SU-DHL-6 (cell line): ENCODE measurements at regions not wholly inside any gene's neighbourhood (a gene's known extent, or its start where the extent isn't known, plus 50 kb on each side); places are given as distances from the start of the nearest gene placed in this dataset.

Experiments
- H2AFZ ChIP-seq: fragments of 200-600 bp; sonication (generic); 2 replicates; pipeline ENCODE4 v1.6.1; 2014; ENCODE audit warnings: low read depth, mild to moderate bottlenecking, moderate library complexity, mixed read lengths, antibody characterized with exemption, low read length; ENCODE audit not compliant: severe bottlenecking
- H3F3A ChIP-seq: fragments of 200-600 bp; shearing (Covaris generic); 2 replicates; pipeline ENCODE4 v1.6.0; 2016; ENCODE audit warnings: antibody characterized with exemption, mild to moderate bottlenecking; ENCODE audit not compliant: insufficient read depth
- H3K27ac ChIP-seq: fragments of 200-600 bp; sonication (generic); 2 replicates; pipeline ENCODE4 v1.5.1; 2016; ENCODE audit warnings: low read depth, mild to moderate bottlenecking, low read length, moderate library complexity, mixed read lengths
- H3K27me3 ChIP-seq: fragments of 200-600 bp; sonication (generic), shearing (Covaris generic); 2 replicates; pipeline ENCODE4 v1.6.0; 2014; ENCODE audit warnings: mild to moderate bottlenecking, low read length
- H3K36me3 ChIP-seq: fragments of 200-600 bp; sonication (generic); 2 replicates; pipeline ENCODE4 v1.6.1; 2014; ENCODE audit warnings: mild to moderate bottlenecking, low read length, mixed read lengths
- H3K4me2 ChIP-seq: fragments of 300-600, 200-600 bp; shearing (Covaris generic), sonication (generic); 2 replicates; pipeline ENCODE4 v1.6.0; 2014; ENCODE audit warnings: low read length, low read depth, mild to moderate bottlenecking; ENCODE audit not compliant: poor library complexity, severe bottlenecking
- H3K4me3 ChIP-seq: fragments of 200-600 bp; sonication (generic); 2 replicates; pipeline ENCODE4 v1.5.1; 2014; ENCODE audit warnings: antibody characterized with exemption, low read length, mild to moderate bottlenecking, mixed read lengths; ENCODE audit not compliant: insufficient read depth, poor library complexity, severe bottlenecking
- H3K79me2 ChIP-seq: fragments of 200-600 bp; sonication (generic); 2 replicates; pipeline ENCODE4 v1.6.1; 2014; ENCODE audit warnings: mild to moderate bottlenecking, low read length, moderate library complexity; ENCODE audit not compliant: insufficient read depth
- H3K9ac ChIP-seq: fragments of 200-600 bp; sonication (generic); 2 replicates; pipeline ENCODE4 v1.7.0; 2014; ENCODE audit warnings: mild to moderate bottlenecking, low read length
- H3K9me2 ChIP-seq: fragments of 200-600 bp; sonication (generic); replicated peaks from 2 replicates; pipeline ENCODE4 v1.6.1; 2014; ENCODE audit warnings: low read length; ENCODE audit not compliant: insufficient read depth
- H3K9me3 ChIP-seq: fragments of 200-600 bp; sonication (generic); 2 replicates; pipeline ENCODE4 v1.6.1; 2014; ENCODE audit warnings: low read length, mixed read lengths; ENCODE audit not compliant: insufficient read depth
- H4K20me1 ChIP-seq: fragments of 200-600 bp; sonication (generic); 2 replicates; pipeline ENCODE4 v1.6.1; 2014; ENCODE audit warnings: low read depth, mild to moderate bottlenecking, antibody characterized with exemption, low read length, moderate library complexity, mixed read lengths
- CTCF ChIP-seq: fragments of 200-600 bp; sonication (generic); IDR thresholded peaks from one replicate; pipeline ENCODE4 v1.5.1; 2017; ENCODE audit warnings: antibody characterized with exemption, mild to moderate bottlenecking, low read length, moderate library complexity; ENCODE audit not compliant: insufficient read depth, poor library complexity, severe bottlenecking
- EZH2phosphoT487 ChIP-seq: fragments of 200-600 bp; sonication (generic), shearing (Covaris generic); conservative IDR thresholded peaks from 2 replicates; pipeline ENCODE4 v1.6.1; 2018; ENCODE audit warnings: mild to moderate bottlenecking, antibody characterized with exemption, low read length, moderate library complexity, mixed read lengths

GRCh38 chr1:193524616-193525015 lies 338.2 kb upstream of the B3GALT2 start:
- H3K4me2 ChIP-seq = no peak overlapping the region

GRCh38 chr1:193524021-193524420 lies 337.6 kb upstream of the B3GALT2 start:
- no peaks in the 10 kb centered on the region for H4K20me1 ChIP-seq
- no peaks in the 10 kb centered on the region for H3F3A ChIP-seq
- H3K9ac ChIP-seq = no peak overlapping the region
- H3K9me2 ChIP-seq = no peaks in the 10 kb centered on the region
- H3K4me2 ChIP-seq = no peak overlapping the region
- no peak overlapping the region for H3K4me3 ChIP-seq
- H3K79me2 ChIP-seq = no peaks in the 10 kb centered on the region
- no peak overlapping the region for H2AFZ ChIP-seq
- no peak overlapping the region for H3K27ac ChIP-seq
- TF ChIP-seq CTCF = no peak
- TF ChIP-seq EZH2phosphoT487 = no peak
- no peaks in the 10 kb centered on the region for H3K9me3 ChIP-seq
- no peaks in the 10 kb centered on the region for H3K27me3 ChIP-seq
- no peaks in the 10 kb centered on the region for H3K36me3 ChIP-seq

More at GRCh38 chr1:193524616-193525015, 338.2 kb upstream of the B3GALT2 start:
- no peaks in the 10 kb centered on the region for H3K27me3 ChIP-seq
- no peaks in the 10 kb centered on the region for H3K9me2 ChIP-seq
- H3F3A ChIP-seq = no peaks in the 10 kb centered on the region
- no peaks in the 10 kb centered on the region for H3K79me2 ChIP-seq
- H3K9ac ChIP-seq = no peak overlapping the region
- TF ChIP-seq EZH2phosphoT487 (no peak), CTCF (no peak)
- no peaks in the 10 kb centered on the region for H3K9me3 ChIP-seq
- no peaks in the 10 kb centered on the region for H4K20me1 ChIP-seq
- no peak overlapping the region for H3K27ac ChIP-seq
- no peak overlapping the region for H2AFZ ChIP-seq
- no peak overlapping the region for H3K4me3 ChIP-seq
- H3K36me3 ChIP-seq = no peaks in the 10 kb centered on the region

- Histone ChIP-seq H3K79me2 (no peaks in the 10 kb centered on the region), H3K4me3 (no peak overlapping the region), H3K9ac (no peak overlapping the region), H3K4me2 (no peak overlapping the region), H4K20me1 (no peaks in the 10 kb centered on the region), H3K9me2 (no peaks in the 10 kb centered on the region), H2AFZ (no peak overlapping the region), H3F3A (no peaks in the 10 kb centered on the region), H3K9me3 (no peaks in the 10 kb centered on the region), H3K27ac (no peak overlapping the region), H3K27me3 (no peaks in the 10 kb centered on the region), H3K36me3 (no peaks in the 10 kb centered on the region)
- TF ChIP-seq EZH2phosphoT487 (no peak), CTCF (no peak)
Measured at GRCh38 chr1:193520472-193520871, 334.1 kb upstream of the B3GALT2 start.
